Gastroesophageal sphincter (tissue), 4 donors: ENCODE measurements at regions not wholly inside any gene's neighbourhood (a gene's known extent, or its start where the extent isn't known, plus 50 kb on each side); places are given as distances from the start of the nearest gene placed in this dataset.

Source experiments
- ATAC-seq: fragments of 150-250 bp; one replicate; pipeline ENCODE4 v1.9.1; 2016; ENCODE audit warnings: mild to moderate bottlenecking, moderate library complexity
- H3K27ac ChIP-seq, 4 donors: fragments of 200-600 bp; sonication (generic) in 3 of 4; 1 replicate in 3 of 4; 2 replicates in 1 of 4; pipeline ENCODE4 v1.5.1; 2016 to 2019
- H3K27me3 ChIP-seq: fragments of 200-600 bp; sonication (generic); one replicate; pipeline ENCODE4 v1.5.1; 2019
- H3K36me3 ChIP-seq, 2 donors: fragments of 200-600 bp; sonication (generic); one replicate each; pipeline ENCODE4 v1.5.1; 2019; ENCODE audit warnings: control low read depth in 1 of 2
- H3K4me1 ChIP-seq, 3 donors: fragments of 200-600 bp; sonication (generic); 1 replicate in 2 of 3; 2 replicates in 1 of 3; pipeline ENCODE4 v1.5.1; 2016 to 2019; ENCODE audit warnings: control low read depth in 2 of 3
- H3K4me3 ChIP-seq, 2 donors: fragments of 200-600 bp; sonication (generic); one replicate each; pipeline ENCODE4 v1.5.1; 2019; ENCODE audit warnings: mild to moderate bottlenecking in 1 of 2, moderate library complexity in 1 of 2
- H3K9me3 ChIP-seq, 3 donors: fragments of 200-600 bp; sonication (generic); one replicate each; pipeline ENCODE4 v1.5.1; 2017 to 2019; ENCODE audit warnings: control low read depth in 2 of 3
- CTCF ChIP-seq, 4 experiments: fragments of 200-600 bp in 2 of 4; fragments of 450-650 bp in 2 of 4; sonication (generic) in 1 of 4; IDR thresholded peaks; one replicate each; pipeline ENCODE4 v1.5.1; 2017 to 2019; ENCODE audit warnings: antibody characterized with exemption in 4 of 4, mild to moderate bottlenecking in 2 of 4, moderate library complexity in 2 of 4
- EP300 ChIP-seq: sonication (generic); formaldehyde crosslinking; IDR thresholded peaks from one replicate; pipeline ENCODE4 v1.6.1; 2017; ENCODE audit warnings: antibody characterized with exemption, mild to moderate bottlenecking
- POLR2A ChIP-seq, 2 donors: fragments of 450-650 bp; IDR thresholded peaks; one replicate each; pipeline ENCODE4 v1.6.1; 2017; ENCODE audit warnings: antibody characterized with exemption in 2 of 2, mild to moderate bottlenecking in 2 of 2, moderate library complexity in 1 of 2
- POLR2AphosphoS5 ChIP-seq: sonication (generic); formaldehyde crosslinking; IDR thresholded peaks from one replicate; pipeline ENCODE4 v1.6.1; 2017; ENCODE audit warnings: antibody characterized with exemption
- WGBS, 2 donors: methylation state at CpG; one replicate each; pipeline ENCODE4 v1.1.5; 2018; ENCODE audit warnings: low coverage in 1 of 2; 5-methylcytosine and 5-hydroxymethylcytosine counted together

GRCh38 chr6:19356692-19357091 is 480.5 kb upstream of the ID4 start:
- Histone ChIP-seq H3K36me3 (no peaks in the 10 kb centered on the region), H3K4me1 (no peaks in the 10 kb centered on the region), H3K4me3 (no peak overlapping the region), H3K27me3 (no peaks in the 10 kb centered on the region), H3K27ac (no peak overlapping the region), H3K9me3 (no peaks in the 10 kb centered on the region)
- ATAC-seq = no peak
- TF ChIP-seq POLR2AphosphoS5 = no peak
- no peak for TF ChIP-seq POLR2A (IDR thresholded peaks at IDR 0.05)
- TF ChIP-seq EP300 = no peak
- no peak for TF ChIP-seq CTCF (IDR thresholded peaks at IDR 0.05)
- WGBS, 2 donors = 95 to 97% methylated on average over 2 of the region's 2 CpGs

- Histone ChIP-seq H3K27ac (no peak overlapping the region), H3K4me3 (no peak overlapping the region), H3K36me3 (no peaks in the 10 kb centered on the region), H3K4me1 (no peaks in the 10 kb centered on the region), H3K9me3 (no peaks in the 10 kb centered on the region), H3K27me3 (no peaks in the 10 kb centered on the region)
- WGBS, 2 donors = 84 to 94% methylated on average over 5 to 8 of the region's 8 CpGs
- no peak for ATAC-seq
- TF ChIP-seq POLR2AphosphoS5 (no peak), EP300 (no peak), POLR2A (IDR thresholded peaks at IDR 0.05) (no peak), CTCF (IDR thresholded peaks at IDR 0.05) (no peak)
These were observed 474.8 kb upstream of the ID4 start for GRCh38 chr6:19362396-19362795.

GRCh38 chr6:19368511-19368910 is 468.7 kb upstream of the ID4 start:
- Histone ChIP-seq H3K4me1 (peaks cover 0 to 20% (median 0%) of the 10 kb centered on the region in 3 donors), H3K4me3 (no peak overlapping the region), H3K27ac (no peak overlapping the region), H3K9me3 (no peaks in the 10 kb centered on the region), H3K27me3 (no peaks in the 10 kb centered on the region), H3K36me3 (no peaks in the 10 kb centered on the region)
- no peak for ATAC-seq
- TF ChIP-seq POLR2AphosphoS5 (no peak), CTCF (IDR thresholded peaks at IDR 0.05) (no peak), POLR2A (IDR thresholded peaks at IDR 0.05) (no peak), EP300 (no peak)
- 100% methylated on average over 1 of the region's 1 CpG; no CpG with 5 or more reads in 1 of the 2 donors for WGBS, 2 donors

- TF ChIP-seq CTCF (IDR thresholded peaks at IDR 0.05) = no peak
- Histone ChIP-seq H3K4me3 (no peak overlapping the region), H3K4me1 (peaks cover 0 to 20% (median 0%) of the 10 kb centered on the region in 3 donors), H3K27ac (no peak overlapping the region), H3K27me3 (no peaks in the 10 kb centered on the region), H3K9me3 (no peaks in the 10 kb centered on the region), H3K36me3 (no peaks in the 10 kb centered on the region)
- no peak for ATAC-seq
These were observed 467.4 kb upstream of the ID4 start for GRCh38 chr6:19369785-19370184.

- no peaks in the 10 kb centered on the region for H3K36me3 ChIP-seq
- ATAC-seq = no peak
- TF ChIP-seq POLR2A (IDR thresholded peaks at IDR 0.05) (no peak), CTCF (IDR thresholded peaks at IDR 0.05) (no peak), POLR2AphosphoS5 (no peak), EP300 (no peak)
- H3K9me3 ChIP-seq = no peaks in the 10 kb centered on the region
- H3K27me3 ChIP-seq = no peaks in the 10 kb centered on the region
- WGBS, 2 donors = 24 to 30% methylated on average over 3 of the region's 3 CpGs
- H3K27ac ChIP-seq = no peak overlapping the region
- H3K4me3 ChIP-seq = no peak overlapping the region
- H3K4me1 ChIP-seq = peaks cover 0 to 20% (median 0%) of the 10 kb centered on the region in 3 donors
These were observed 466.3 kb upstream of the ID4 start for GRCh38 chr6:19370831-19371230.
